ENCODE measurements at regions not wholly inside any gene's neighbourhood (a gene's known extent, or its start where the extent isn't known, plus 50 kb on each side); places are given as distances from the start of the nearest gene placed in this dataset.
A peak's percentile ranks its signal among the peaks of the same experiment; 100 is the strongest.

- Histone ChIP-seq H3K9me3 (ENCODE audit: control insufficient read depth in 2 of 2, low read length in 2 of 2) (no peaks in the 10 kb centered on the region), H3K4me3 (ENCODE audit: low read depth, low read length) (no peak overlapping the region), H3K27me3 (ENCODE audit: control insufficient read depth, insufficient read depth, low read length) (peaks cover 21% of the 10 kb centered on the region), H3K27ac (ENCODE audit: insufficient read depth, low read length, poor library complexity, severe bottlenecking) (no peak overlapping the region), H3K4me1 (ENCODE audit: control insufficient read depth, insufficient read depth, low read length, poor library complexity, severe bottlenecking) (peaks cover 12% of the 10 kb centered on the region), H3K36me3 (ENCODE audit: control insufficient read depth, insufficient read depth, low read length) (no peaks in the 10 kb centered on the region)
- ATAC-seq (ENCODE audit: low read depth in 2 of 2) (no peak), DNase-seq (no peak)
- H3K27ac Mint-ChIP-seq: no peak overlapping the region
- H3K36me3 Mint-ChIP-seq: no peaks in the 10 kb centered on the region
- peaks cover 76% of the 10 kb centered on the region for H3K27me3 Mint-ChIP-seq
- H3K4me3 Mint-ChIP-seq: no peak overlapping the region
- H3K4me1 Mint-ChIP-seq: peaks cover 0 to 17% (median 8%) of the 10 kb centered on the region in 4 donors
- H3K9me3 Mint-ChIP-seq: peaks cover 0 to 5% (median 0%) of the 10 kb centered on the region in 7 donors
These were observed 70.1 kb upstream of the UNC5A start for GRCh38 chr5:176740131-176740701.

GRCh38 chr5:176740702-176741496 lies 69.5 kb upstream of the UNC5A start:
- Histone ChIP-seq H3K9me3 (ENCODE audit: control insufficient read depth in 2 of 2, low read length in 2 of 2) (no peaks in the 10 kb centered on the region), H3K27ac (ENCODE audit: insufficient read depth, low read length, poor library complexity, severe bottlenecking) (no peak overlapping the region), H3K27me3 (ENCODE audit: control insufficient read depth, insufficient read depth, low read length) (peaks cover 23% of the 10 kb centered on the region), H3K4me1 (ENCODE audit: control insufficient read depth, insufficient read depth, low read length, poor library complexity, severe bottlenecking) (peaks cover 19% of the 10 kb centered on the region), H3K4me3 (ENCODE audit: low read depth, low read length) (no peak overlapping the region), H3K36me3 (ENCODE audit: control insufficient read depth, insufficient read depth, low read length) (no peaks in the 10 kb centered on the region)
- Mint-ChIP-seq H3K27ac (no peak overlapping the region), H3K4me3 (no peak overlapping the region), H3K4me1 (peaks cover 0 to 24% (median 12%) of the 10 kb centered on the region in 4 donors), H3K27me3 (peaks cover 75% of the 10 kb centered on the region), H3K9me3 (peaks cover 0 to 5% (median 0%) of the 10 kb centered on the region in 7 donors), H3K36me3 (no peaks in the 10 kb centered on the region)
- ATAC-seq (ENCODE audit: low read depth in 2 of 2) (no peak), DNase-seq (no peak)

GRCh38 chr5:176741561-176742211 lies 68.7 kb upstream of the UNC5A start:
- Histone ChIP-seq H3K4me3 (ENCODE audit: low read depth, low read length) (no peak overlapping the region), H3K9me3 (ENCODE audit: control insufficient read depth in 2 of 2, low read length in 2 of 2) (no peaks in the 10 kb centered on the region), H3K27ac (ENCODE audit: insufficient read depth, low read length, poor library complexity, severe bottlenecking) (no peak overlapping the region), H3K4me1 (ENCODE audit: control insufficient read depth, insufficient read depth, low read length, poor library complexity, severe bottlenecking) (peaks cover 25% of the 10 kb centered on the region), H3K36me3 (ENCODE audit: control insufficient read depth, insufficient read depth, low read length) (no peaks in the 10 kb centered on the region), H3K27me3 (ENCODE audit: control insufficient read depth, insufficient read depth, low read length) (peaks cover 22% of the 10 kb centered on the region)
- no peak overlapping the region for H3K27ac Mint-ChIP-seq
- H3K27me3 Mint-ChIP-seq: peaks cover 78% of the 10 kb centered on the region
- H3K4me1 Mint-ChIP-seq: peaks cover 0 to 29% (median 16%) of the 10 kb centered on the region in 4 donors
- DNase-seq: no peak
- peaks cover 0 to 5% (median 0%) of the 10 kb centered on the region in 7 donors for H3K9me3 Mint-ChIP-seq
- no peaks in the 10 kb centered on the region for H3K36me3 Mint-ChIP-seq
- ATAC-seq (ENCODE audit: low read depth in 2 of 2): no peak
- H3K4me3 Mint-ChIP-seq: no peak overlapping the region

- peaks cover 0 to 29% (median 16%) of the 10 kb centered on the region in 4 donors for H3K4me1 Mint-ChIP-seq
- Histone ChIP-seq H3K4me1 (ENCODE audit: control insufficient read depth, insufficient read depth, low read length, poor library complexity, severe bottlenecking) (peaks cover 25% of the 10 kb centered on the region), H3K27me3 (ENCODE audit: control insufficient read depth, insufficient read depth, low read length) (peaks cover 22% of the 10 kb centered on the region), H3K9me3 (ENCODE audit: control insufficient read depth in 2 of 2, low read length in 2 of 2) (no peaks in the 10 kb centered on the region), H3K27ac (ENCODE audit: insufficient read depth, low read length, poor library complexity, severe bottlenecking) (no peak overlapping the region), H3K36me3 (ENCODE audit: control insufficient read depth, insufficient read depth, low read length) (no peaks in the 10 kb centered on the region), H3K4me3 (ENCODE audit: low read depth, low read length) (no peak overlapping the region)
- H3K36me3 Mint-ChIP-seq: no peaks in the 10 kb centered on the region
- H3K9me3 Mint-ChIP-seq: peaks cover 0 to 5% (median 0%) of the 10 kb centered on the region in 7 donors
- H3K27me3 Mint-ChIP-seq: peaks cover 79% of the 10 kb centered on the region
- H3K4me3 Mint-ChIP-seq: peak overlapping the region in 1 of 4 donors; percentile 76
- ATAC-seq (ENCODE audit: low read depth in 2 of 2) (no peak), DNase-seq (no peak)
- H3K27ac Mint-ChIP-seq: no peak overlapping the region
These were observed 67.9 kb upstream of the UNC5A start for GRCh38 chr5:176742246-176743105.

- H3K36me3 Mint-ChIP-seq: no peaks in the 10 kb centered on the region
- H3K27me3 ChIP-seq (ENCODE audit: control insufficient read depth, insufficient read depth, low read length): peaks cover 22% of the 10 kb centered on the region
- no peaks in the 10 kb centered on the region for H3K9me3 ChIP-seq (ENCODE audit: control insufficient read depth in 2 of 2, low read length in 2 of 2)
- DNase-seq (no peak), ATAC-seq (ENCODE audit: low read depth in 2 of 2) (no peak)
- H3K4me3 Mint-ChIP-seq: peak overlapping the region in 1 of 4 donors; percentile 74
- H3K4me1 Mint-ChIP-seq: peaks cover 0 to 29% (median 16%) of the 10 kb centered on the region in 4 donors
- no peak overlapping the region for H3K4me3 ChIP-seq (ENCODE audit: low read depth, low read length)
- peaks cover 81% of the 10 kb centered on the region for H3K27me3 Mint-ChIP-seq
- peaks cover 25% of the 10 kb centered on the region for H3K4me1 ChIP-seq (ENCODE audit: control insufficient read depth, insufficient read depth, low read length, poor library complexity, severe bottlenecking)
- no peak overlapping the region for H3K27ac Mint-ChIP-seq
- H3K36me3 ChIP-seq (ENCODE audit: control insufficient read depth, insufficient read depth, low read length): no peaks in the 10 kb centered on the region
- peaks cover 0 to 5% (median 0%) of the 10 kb centered on the region in 7 donors for H3K9me3 Mint-ChIP-seq
- no peak overlapping the region for H3K27ac ChIP-seq (ENCODE audit: insufficient read depth, low read length, poor library complexity, severe bottlenecking)
These were observed 67.1 kb upstream of the UNC5A start for GRCh38 chr5:176743136-176743861.

- H3K27me3 Mint-ChIP-seq: peaks cover 78% of the 10 kb centered on the region
- no peak overlapping the region for H3K27ac Mint-ChIP-seq
- Histone ChIP-seq H3K4me1 (ENCODE audit: control insufficient read depth, insufficient read depth, low read length, poor library complexity, severe bottlenecking) (peaks cover 25% of the 10 kb centered on the region), H3K36me3 (ENCODE audit: control insufficient read depth, insufficient read depth, low read length) (no peaks in the 10 kb centered on the region), H3K4me3 (ENCODE audit: low read depth, low read length) (no peak overlapping the region), H3K27ac (ENCODE audit: insufficient read depth, low read length, poor library complexity, severe bottlenecking) (no peak overlapping the region), H3K27me3 (ENCODE audit: control insufficient read depth, insufficient read depth, low read length) (peaks cover 21% of the 10 kb centered on the region), H3K9me3 (ENCODE audit: control insufficient read depth in 2 of 2, low read length in 2 of 2) (no peaks in the 10 kb centered on the region)
- DNase-seq: no peak
- peaks cover 0 to 29% (median 16%) of the 10 kb centered on the region in 4 donors for H3K4me1 Mint-ChIP-seq
- H3K4me3 Mint-ChIP-seq: peak overlapping the region in 2 of 4 donors; percentile 16 to 74
- no peaks in the 10 kb centered on the region for H3K36me3 Mint-ChIP-seq
- H3K9me3 Mint-ChIP-seq: peaks cover 0 to 5% (median 0%) of the 10 kb centered on the region in 7 donors
- ATAC-seq (ENCODE audit: low read depth in 2 of 2): no peak
These were observed 66.3 kb upstream of the UNC5A start for GRCh38 chr5:176743868-176744583.

Data from CD4-positive, CD25-positive, alpha-beta regulatory T cell (primary cell).